GM23338 (cell line): ENCODE measurements at regions not wholly inside any gene's neighbourhood (a gene's known extent, or its start where the extent isn't known, plus 50 kb on each side); places are given as distances from the start of the nearest gene placed in this dataset.

Experiments
- ATAC-seq: fragments of 200-7000 bp; cut with Tn5 transposase; 3 replicates; pipeline ENCODE4 v1.9.1; 2020
- DNase-seq: peaks from one replicate; pipeline ENCODE4 v3.0.0-alpha.2; 2015; ENCODE audit warnings: low spot score
- H2AFZ ChIP-seq: fragments of 200-600 bp; sonication (generic); 2 replicates; pipeline ENCODE4 v1.8.0; 2016; ENCODE audit warnings: antibody characterized with exemption, mild to moderate bottlenecking, moderate library complexity
- H3F3A ChIP-seq: fragments of 200-600 bp; sonication (generic); replicated peaks from 2 replicates; pipeline ENCODE4 v1.8.0; 2017; ENCODE audit warnings: antibody characterized with exemption, mixed run types, low read depth
- H3K27ac ChIP-seq: fragments of 200-600 bp; sonication (generic); 2 replicates; pipeline ENCODE4 v1.6.1; 2016; ENCODE audit warnings: low read depth
- H3K27me3 ChIP-seq: fragments of 200-600 bp; sonication (generic); 2 replicates; pipeline ENCODE4 v1.8.0; 2016; ENCODE audit warnings: mild to moderate bottlenecking, mixed run types, moderate library complexity; ENCODE audit not compliant: insufficient read depth
- H3K36me3 ChIP-seq: fragments of 200-600 bp; sonication (generic); 2 replicates; pipeline ENCODE4 v1.8.0; 2016; ENCODE audit warnings: mild to moderate bottlenecking; ENCODE audit not compliant: insufficient read depth
- H3K4me1 ChIP-seq: fragments of 200-600 bp; sonication (generic); 2 replicates; pipeline ENCODE4 v1.8.0; 2016; ENCODE audit warnings: mild to moderate bottlenecking, moderate library complexity; ENCODE audit not compliant: insufficient read depth
- H3K4me2 ChIP-seq: fragments of 200-600 bp; sonication (generic); 2 replicates; pipeline ENCODE4 v1.7.1; 2017; ENCODE audit warnings: mixed run types
- H3K4me3 ChIP-seq: fragments of 200-600 bp; sonication (generic); 2 replicates; pipeline ENCODE4 v1.6.1; 2016; ENCODE audit warnings: mixed run types
- H3K79me2 ChIP-seq: fragments of 200-600 bp; sonication (generic); replicated peaks from 2 replicates; pipeline ENCODE4 v1.8.0; 2017; ENCODE audit warnings: mild to moderate bottlenecking; ENCODE audit not compliant: insufficient read depth
- H3K9me2 ChIP-seq: fragments of 200-600 bp; sonication (generic); 2 replicates; pipeline ENCODE4 v1.8.0; 2017; ENCODE audit not compliant: insufficient read depth
- H4K20me1 ChIP-seq: fragments of 200-600 bp; sonication (generic); replicated peaks from 2 replicates; pipeline ENCODE4 v1.8.0; 2017; ENCODE audit warnings: mild to moderate bottlenecking; ENCODE audit not compliant: insufficient read depth
- H3K27ac Mint-ChIP-seq: 2 replicates; pipeline ENCODE4 v1.8.0; 2020; ENCODE audit warnings: inconsistent platforms, mild to moderate bottlenecking, moderate library complexity, mixed read lengths
- H3K27me3 Mint-ChIP-seq: 3 replicates; pipeline ENCODE4 v1.8.0; 2022; ENCODE audit warnings: low read depth, mild to moderate bottlenecking, moderate library complexity, mixed read lengths, inconsistent platforms; ENCODE audit not compliant: insufficient read depth, poor library complexity
- H3K36me3 Mint-ChIP-seq: 3 replicates; pipeline ENCODE4 v1.8.0; 2021; ENCODE audit warnings: low read depth, mild to moderate bottlenecking, inconsistent platforms, moderate library complexity, mixed read lengths
- H3K4me1 Mint-ChIP-seq: 3 replicates; pipeline ENCODE4 v1.8.0; 2020; ENCODE audit warnings: mild to moderate bottlenecking, inconsistent platforms, mixed read lengths
- H3K4me3 Mint-ChIP-seq: 3 replicates; pipeline ENCODE4 v1.8.0; 2021; ENCODE audit warnings: moderate library complexity, mild to moderate bottlenecking, inconsistent platforms, mixed read lengths
- H3K9me3 Mint-ChIP-seq: 3 replicates; pipeline ENCODE4 v1.8.0; 2020; ENCODE audit warnings: moderate library complexity, mild to moderate bottlenecking, inconsistent platforms, mixed read lengths
- CREB1 ChIP-seq: fragments of 250-450 bp; sonication (Bioruptor Pico); IDR thresholded peaks from 2 replicates; pipeline ENCODE4 v1.5.0; 2020; ENCODE audit warnings: low read depth, mild to moderate bottlenecking, moderate library complexity
- CTCF ChIP-seq, 2 experiments: fragments of 200-600 bp in 1 of 2; sonication (generic) in 1 of 2; conservative IDR thresholded peaks; 2 replicates each; pipeline versions ENCODE4 v1.5.1 to v1.6.1; 2016 to 2017; ENCODE audit warnings: antibody characterized with exemption in 2 of 2, low read depth in 2 of 2, mild to moderate bottlenecking in 2 of 2, moderate library complexity in 1 of 2
- ETS1 ChIP-seq: IDR thresholded peaks from 2 replicates; pipeline ENCODE4 v1.6.1; 2016; ENCODE audit warnings: antibody characterized with exemption
- EZH2 ChIP-seq: fragments of 200-600 bp; sonication (generic); IDR thresholded peaks from one replicate; pipeline ENCODE4 v1.8.0; 2017; ENCODE audit warnings: antibody characterized with exemption, mild to moderate bottlenecking, low read depth; ENCODE audit not compliant: unreplicated experiment
- EZH2phosphoT487 ChIP-seq: fragments of 200-600 bp; sonication (generic); IDR thresholded peaks from one replicate; pipeline ENCODE4 v1.8.1; 2018; ENCODE audit warnings: antibody characterized with exemption; ENCODE audit not compliant: unreplicated experiment
- JUNB ChIP-seq: IDR thresholded peaks from one replicate; pipeline ENCODE4 v1.6.1; 2016; ENCODE audit warnings: antibody characterized with exemption; ENCODE audit not compliant: unreplicated experiment
- NANOG ChIP-seq: IDR thresholded peaks from 2 replicates; pipeline ENCODE4 v1.6.1; 2016; ENCODE audit warnings: antibody characterized with exemption, borderline replicate concordance
- POLR2AphosphoS5 ChIP-seq: IDR thresholded peaks from 2 replicates; pipeline ENCODE4 v1.6.1; 2016; ENCODE audit warnings: antibody characterized with exemption, low read depth
- REST ChIP-seq: IDR thresholded peaks from one replicate; pipeline ENCODE4 v1.6.1; 2018; ENCODE audit warnings: antibody characterized with exemption; ENCODE audit not compliant: unreplicated experiment
- STAT1 ChIP-seq: IDR thresholded peaks from one replicate; pipeline ENCODE4 v1.6.1; 2016; ENCODE audit warnings: antibody characterized with exemption; ENCODE audit not compliant: unreplicated experiment
- ZNF114 ChIP-seq: fragments of 250-450 bp; sonication (Bioruptor Pico); IDR thresholded peaks from 2 replicates; pipeline ENCODE4 v1.5.0; 2020; ENCODE audit warnings: mild to moderate bottlenecking, moderate library complexity
- ZNF331 ChIP-seq: fragments of 250-450 bp; sonication (Bioruptor Pico); IDR thresholded peaks from 2 replicates; pipeline ENCODE4 v1.5.0; 2020; ENCODE audit warnings: low read depth, mild to moderate bottlenecking, moderate library complexity
- ZNF462 ChIP-seq: fragments of 250-450 bp; sonication (Bioruptor Pico); IDR thresholded peaks from 2 replicates; pipeline ENCODE4 v1.5.0; 2020; ENCODE audit warnings: mild to moderate bottlenecking, moderate library complexity

GRCh38 chr1:56439610-56440264 is 139.6 kb downstream of the PLPP3 start:
- H3K4me1 Mint-ChIP-seq: peaks cover 37% of the 10 kb centered on the region
- Histone ChIP-seq H3K36me3 (no peaks in the 10 kb centered on the region), H4K20me1 (no peaks in the 10 kb centered on the region), H3K4me1 (peaks cover 36% of the 10 kb centered on the region), H3K4me3 (no peak overlapping the region), H2AFZ (no peak overlapping the region), H3K9me2 (0 out of 2 replicates have a peak, but pooled peaks cover 8% of the 10 kb centered on the region), H3K79me2 (no peaks in the 10 kb centered on the region), H3K27ac (no peak overlapping the region), H3F3A (no peaks in the 10 kb centered on the region; the same call in 1 of the 2 replicates), H3K4me2 (no peak overlapping the region), H3K27me3 (peaks cover 31% of the 10 kb centered on the region)
- ATAC-seq: no peak
- DNase-seq: no peak
- H3K27me3 Mint-ChIP-seq: peaks cover 22% of the 10 kb centered on the region
- H3K9me3 Mint-ChIP-seq: no peaks in the 10 kb centered on the region
- TF ChIP-seq STAT1 (no peak), EZH2phosphoT487 (no peak), JUNB (no peak), ETS1 (no peak), ZNF462 (CRISPR knock-in tag) (no peak), EZH2 (no peak), POLR2AphosphoS5 (no peak), CREB1 (CRISPR knock-in tag) (no peak), CTCF (conservative IDR thresholded peaks at IDR 0.05; ENCODE audit: low read depth in 2 of 2) (no peak), NANOG (no peak), ZNF114 (CRISPR knock-in tag) (no peak), REST (no peak), ZNF331 (no peak)
- no peaks in the 10 kb centered on the region for H3K36me3 Mint-ChIP-seq
- H3K4me3 Mint-ChIP-seq: no peak overlapping the region
- H3K27ac Mint-ChIP-seq: no peak overlapping the region
